Epithelial cell of proximal tubule (primary cell): ENCODE measurements at regions not wholly inside any gene's neighbourhood (a gene's known extent, or its start where the extent isn't known, plus 50 kb on each side); places are given as distances from the start of the nearest gene placed in this dataset.

ENCODE experiments used
- DNase-seq: peaks from one replicate; pipeline ENCODE4 v3.0.0-alpha.2; 2011; ENCODE audit warnings: low read depth
- H3K4me3 ChIP-seq: 2 replicates; pipeline ENCODE4 v1.5.1; 2011; ENCODE audit warnings: low read depth, mild to moderate bottlenecking, low read length
- TF ChIP-seq, protein P1 (sequence below): conservative IDR thresholded peaks from 2 replicates; pipeline ENCODE4 v1.5.1; 2012; ENCODE audit warnings: low read depth, mild to moderate bottlenecking, low read length

DNA sequence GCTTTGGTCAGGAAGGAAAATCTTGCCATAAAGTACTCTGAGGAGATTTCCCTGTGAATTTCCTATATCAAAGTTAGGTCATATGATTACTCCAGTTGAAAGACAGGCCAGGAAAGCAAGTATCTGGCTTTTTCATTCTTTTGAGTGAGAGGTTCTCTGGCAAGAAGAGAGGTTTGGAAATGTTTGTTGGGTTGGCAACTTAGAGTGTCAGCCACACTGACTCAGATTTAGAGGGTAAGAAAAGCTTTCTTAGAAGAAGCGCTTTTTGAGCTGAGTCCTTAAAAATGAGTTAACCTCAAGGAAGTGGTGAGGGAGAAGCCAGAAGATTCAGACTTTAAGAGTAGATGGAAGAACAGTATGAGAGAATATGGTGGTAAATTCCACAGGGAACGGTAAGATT lies 86.1 kb upstream of the BDNF start:
- TF ChIP-seq, protein P1, sequence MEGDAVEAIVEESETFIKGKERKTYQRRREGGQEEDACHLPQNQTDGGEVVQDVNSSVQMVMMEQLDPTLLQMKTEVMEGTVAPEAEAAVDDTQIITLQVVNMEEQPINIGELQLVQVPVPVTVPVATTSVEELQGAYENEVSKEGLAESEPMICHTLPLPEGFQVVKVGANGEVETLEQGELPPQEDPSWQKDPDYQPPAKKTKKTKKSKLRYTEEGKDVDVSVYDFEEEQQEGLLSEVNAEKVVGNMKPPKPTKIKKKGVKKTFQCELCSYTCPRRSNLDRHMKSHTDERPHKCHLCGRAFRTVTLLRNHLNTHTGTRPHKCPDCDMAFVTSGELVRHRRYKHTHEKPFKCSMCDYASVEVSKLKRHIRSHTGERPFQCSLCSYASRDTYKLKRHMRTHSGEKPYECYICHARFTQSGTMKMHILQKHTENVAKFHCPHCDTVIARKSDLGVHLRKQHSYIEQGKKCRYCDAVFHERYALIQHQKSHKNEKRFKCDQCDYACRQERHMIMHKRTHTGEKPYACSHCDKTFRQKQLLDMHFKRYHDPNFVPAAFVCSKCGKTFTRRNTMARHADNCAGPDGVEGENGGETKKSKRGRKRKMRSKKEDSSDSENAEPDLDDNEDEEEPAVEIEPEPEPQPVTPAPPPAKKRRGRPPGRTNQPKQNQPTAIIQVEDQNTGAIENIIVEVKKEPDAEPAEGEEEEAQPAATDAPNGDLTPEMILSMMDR, result no peak

DNA sequence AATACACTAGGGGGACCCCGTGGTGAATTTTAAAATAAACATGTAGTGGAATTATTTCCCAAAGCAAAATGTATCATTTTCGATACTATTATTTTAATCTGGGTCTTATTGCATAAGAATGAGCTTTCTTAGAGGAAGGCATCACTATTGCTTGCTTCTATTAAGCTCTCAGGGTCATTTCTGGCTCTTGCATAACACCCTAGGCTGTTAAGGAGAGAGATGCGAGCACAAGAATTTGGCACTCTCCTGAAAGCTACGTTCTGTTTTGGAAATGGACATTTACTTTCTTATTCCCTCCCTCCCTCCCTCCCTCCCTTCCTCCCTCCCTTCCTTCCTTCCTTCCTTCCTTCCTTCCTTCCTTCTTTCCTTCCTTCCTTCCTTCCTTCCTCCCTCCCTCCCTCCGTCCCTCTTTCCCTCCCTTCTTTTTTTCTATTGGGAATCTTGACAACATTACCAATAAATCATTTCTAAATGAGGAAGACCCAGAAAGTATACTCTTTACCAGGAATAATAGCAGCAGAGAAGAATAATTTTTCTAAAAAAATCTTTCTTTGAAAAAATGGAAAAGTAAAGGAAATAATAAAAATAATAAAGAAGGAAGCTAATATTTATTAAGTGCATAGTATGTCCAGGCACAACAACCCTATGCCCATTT lies 83.6 kb upstream of the BDNF start:
- no peak overlapping the region for H3K4me3 ChIP-seq
- TF ChIP-seq, protein P1, result no peak
- DNase-seq, result no peak

More for the DNA sequence above, 86.1 kb upstream of the BDNF start:
- H3K4me3 ChIP-seq, result no peak overlapping the region
- no peak for DNase-seq

DNA sequence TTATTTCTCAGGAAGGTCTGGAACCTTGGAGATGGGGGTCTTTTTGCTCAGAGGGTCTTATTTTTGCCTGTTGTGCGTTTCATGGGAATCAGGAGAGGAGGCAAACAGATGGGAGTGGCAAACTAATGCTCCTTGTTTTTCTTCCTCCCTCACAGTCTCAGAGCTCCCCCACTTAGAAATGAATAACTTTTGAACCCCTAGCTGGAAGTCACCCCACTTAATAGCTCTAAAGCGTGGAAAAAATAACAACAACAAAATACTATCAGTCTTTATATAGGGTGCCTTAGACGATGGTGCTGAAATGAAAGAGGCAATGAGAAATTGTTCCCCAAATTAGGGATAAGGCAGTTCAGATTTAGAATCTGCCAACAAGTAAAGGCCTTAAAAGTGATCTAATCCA lies 76.8 kb upstream of the BDNF start:
- peak; percentile 25 for DNase-seq
- no peak overlapping the region for H3K4me3 ChIP-seq
- TF ChIP-seq, protein P1, result no peak

DNA sequence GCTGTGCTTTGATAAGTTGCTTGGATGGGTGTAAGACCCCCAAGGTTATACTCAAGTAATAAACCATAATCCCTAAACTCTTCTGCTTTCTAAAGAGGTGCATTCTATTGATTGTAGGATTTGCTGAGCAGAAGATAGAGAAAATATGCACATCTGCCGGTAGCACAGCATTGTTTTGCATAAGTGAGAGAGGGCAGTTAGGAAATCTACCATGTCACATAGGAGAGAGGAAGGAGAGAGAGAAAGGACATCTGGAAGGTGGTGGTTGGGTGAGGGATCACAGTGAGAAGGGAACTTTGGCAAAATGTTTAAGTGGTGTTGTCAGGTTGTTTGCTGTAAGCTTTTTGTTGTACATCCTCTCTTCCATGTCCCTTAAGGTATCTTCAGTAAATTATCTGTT lies 73.6 kb upstream of the BDNF start:
- TF ChIP-seq, protein P1, result no peak
- no peak for DNase-seq
- H3K4me3 ChIP-seq, result no peak overlapping the region

DNA sequence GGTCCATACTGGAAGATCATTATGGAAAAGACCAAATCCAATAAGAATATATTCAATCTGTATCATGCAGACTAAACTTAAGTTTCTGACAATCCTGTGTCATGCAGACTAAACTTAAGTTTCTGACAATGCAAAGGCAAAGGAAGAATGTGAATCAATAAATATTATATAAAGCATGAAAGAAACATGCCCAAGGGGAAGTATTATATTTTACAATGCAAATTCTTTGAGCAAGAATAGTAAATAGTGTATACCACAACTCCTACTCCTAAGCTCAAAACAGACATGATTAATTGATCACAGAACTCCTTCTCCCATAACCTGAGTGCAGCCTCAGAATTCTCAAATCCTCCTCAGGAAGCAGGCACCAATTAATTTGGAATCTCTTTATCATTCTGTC lies 71.3 kb upstream of the BDNF start:
- TF ChIP-seq, protein P1, result no peak

DNA sequence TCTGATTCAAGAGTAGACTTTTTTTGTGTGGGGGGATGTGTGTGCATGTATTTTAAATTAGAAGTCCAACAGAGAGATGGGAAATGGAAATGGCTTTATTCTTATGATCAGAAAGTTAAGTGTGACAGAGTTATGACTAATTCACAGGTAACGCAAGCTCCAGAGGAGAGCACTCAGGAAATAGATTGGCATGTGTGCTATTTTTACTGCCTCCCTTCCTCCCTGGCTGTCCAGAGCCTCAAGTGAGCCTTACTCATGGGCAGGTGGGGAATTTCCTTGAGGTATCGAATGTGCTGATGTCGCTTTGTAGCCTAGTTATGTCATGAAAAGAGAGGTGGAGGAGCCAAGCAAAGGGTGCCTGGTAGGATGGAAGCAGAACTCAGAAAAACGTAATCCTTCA lies 70.3 kb upstream of the BDNF start:
- TF ChIP-seq, protein P1, result no peak
- H3K4me3 ChIP-seq, result no peak overlapping the region
- DNase-seq, result peak; percentile 64

More for the DNA sequence above, 71.3 kb upstream of the BDNF start:
- no peak for DNase-seq
- no peak overlapping the region for H3K4me3 ChIP-seq

DNA sequence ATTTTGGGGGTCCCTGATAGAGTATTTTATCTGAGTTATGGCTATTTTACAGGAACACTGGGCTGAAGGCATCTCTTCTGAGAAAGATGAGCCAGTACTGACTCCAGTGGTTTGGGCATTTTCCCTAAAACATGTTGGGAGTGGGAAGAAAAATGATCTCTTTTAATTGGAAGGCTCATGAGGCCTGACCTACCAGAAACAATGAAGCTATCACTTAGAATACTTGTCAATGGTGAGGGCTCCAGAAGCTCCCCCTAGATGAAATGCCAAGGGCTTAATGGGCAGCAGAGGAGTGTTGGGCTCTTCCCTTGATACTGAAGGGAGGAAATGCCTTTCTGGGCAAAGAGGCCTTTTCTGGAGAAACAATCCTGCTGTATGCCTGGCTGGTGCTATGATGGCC lies 63.5 kb upstream of the BDNF start:
- no peak overlapping the region for H3K4me3 ChIP-seq
- TF ChIP-seq, protein P1, result no peak
- no peak for DNase-seq
